ENCODE measurements at regions not wholly inside any gene's neighbourhood (a gene's known extent, or its start where the extent isn't known, plus 50 kb on each side); places are given as distances from the start of the nearest gene placed in this dataset.

- DNase-seq = no peak
- Histone ChIP-seq H3K23me2 (ENCODE audit: insufficient read length, low read depth, low read length, poor library complexity, severe bottlenecking) (no peaks in the 10 kb centered on the region), H2BK5ac (ENCODE audit: insufficient read length, low read length) (no peak overlapping the region), H2BK20ac (ENCODE audit: low read depth, low read length, poor library complexity, severe bottlenecking) (no peak overlapping the region), H3K23ac (ENCODE audit: insufficient read length, low read depth, low read length) (no peak overlapping the region), H2BK120ac (ENCODE audit: low read depth, low read length, poor library complexity, severe bottlenecking) (no peak overlapping the region), H3K18ac (ENCODE audit: insufficient read length, low read depth, low read length) (no peak overlapping the region), H3K9me3 (ENCODE audit: control insufficient read depth, low read depth, low read length) (no peaks in the 10 kb centered on the region), H3K56ac (ENCODE audit: insufficient read length, low read depth, low read length) (no peak overlapping the region), H3K4me2 (ENCODE audit: insufficient read depth, insufficient read length, low read length) (no peak overlapping the region), H2BK12ac (ENCODE audit: insufficient read length, low read depth, low read length) (no peak overlapping the region), H3K27ac (ENCODE audit: insufficient read length, low read depth, low read length) (no peak overlapping the region), H3K4ac (ENCODE audit: low read depth, low read length) (no peak overlapping the region), H2BK15ac (ENCODE audit: low read depth, low read length) (no peak overlapping the region), H3K14ac (ENCODE audit: insufficient read depth, low read length) (no peak overlapping the region), H2AFZ (ENCODE audit: low read length) (no peak overlapping the region), H3K9ac (ENCODE audit: extremely low read depth, insufficient read length, low read length) (no peak overlapping the region), H4K5ac (ENCODE audit: insufficient read length, low read depth, low read length) (no peak overlapping the region), H4K20me1 (ENCODE audit: control insufficient read depth, insufficient read depth, insufficient read length) (no peaks in the 10 kb centered on the region), H3K79me2 (ENCODE audit: insufficient read depth, low read length) (no peaks in the 10 kb centered on the region), H3K4me1 (ENCODE audit: insufficient read depth, low read length) (no peaks in the 10 kb centered on the region), H4K8ac (replicated peaks; ENCODE audit: insufficient read length, low read depth, low read length) (no peak overlapping the region), H3K79me1 (ENCODE audit: insufficient read depth, low read depth, low read length, poor library complexity, severe bottlenecking) (no peaks in the 10 kb centered on the region), H3K27me3 (ENCODE audit: insufficient read depth, low read length) (no peaks in the 10 kb centered on the region), H4K91ac (ENCODE audit: insufficient read length, low read depth, low read length) (no peak overlapping the region), H3T11ph (ENCODE audit: low read length) (no peak overlapping the region), H2AK5ac (ENCODE audit: insufficient read length, low read length) (no peak overlapping the region)
- Mint-ChIP-seq H3K4me1 (peaks cover 4 to 5% of the 10 kb centered on the region in 2 experiments; a peak in 3 of 4 replicates), H3K27ac (no peak overlapping the region), H3K36me3 (ENCODE audit: insufficient read depth in 1 of 3, low read depth in 3 of 3) (no peaks in the 10 kb centered on the region), H3K4me3 (no peak overlapping the region), H3K9me3 (no peaks in the 10 kb centered on the region), H3K27me3 (ENCODE audit: low read depth) (no peaks in the 10 kb centered on the region)
- WGBS (ENCODE audit: extremely low coverage, insufficient read length, low lambda C conversion rate) = no CpG with 5 or more reads among the region's 12 CpGs
- TF ChIP-seq CTCF (conservative IDR thresholded peaks at IDR 0.05) = no peak
Measured at GRCh38 chr1:221809091-221810029, 67.5 kb upstream of the DUSP10 start.
